ENCODE measurements at regions not wholly inside any gene's neighbourhood (a gene's known extent, or its start where the extent isn't known, plus 50 kb on each side); places are given as distances from the start of the nearest gene placed in this dataset.

DNA sequence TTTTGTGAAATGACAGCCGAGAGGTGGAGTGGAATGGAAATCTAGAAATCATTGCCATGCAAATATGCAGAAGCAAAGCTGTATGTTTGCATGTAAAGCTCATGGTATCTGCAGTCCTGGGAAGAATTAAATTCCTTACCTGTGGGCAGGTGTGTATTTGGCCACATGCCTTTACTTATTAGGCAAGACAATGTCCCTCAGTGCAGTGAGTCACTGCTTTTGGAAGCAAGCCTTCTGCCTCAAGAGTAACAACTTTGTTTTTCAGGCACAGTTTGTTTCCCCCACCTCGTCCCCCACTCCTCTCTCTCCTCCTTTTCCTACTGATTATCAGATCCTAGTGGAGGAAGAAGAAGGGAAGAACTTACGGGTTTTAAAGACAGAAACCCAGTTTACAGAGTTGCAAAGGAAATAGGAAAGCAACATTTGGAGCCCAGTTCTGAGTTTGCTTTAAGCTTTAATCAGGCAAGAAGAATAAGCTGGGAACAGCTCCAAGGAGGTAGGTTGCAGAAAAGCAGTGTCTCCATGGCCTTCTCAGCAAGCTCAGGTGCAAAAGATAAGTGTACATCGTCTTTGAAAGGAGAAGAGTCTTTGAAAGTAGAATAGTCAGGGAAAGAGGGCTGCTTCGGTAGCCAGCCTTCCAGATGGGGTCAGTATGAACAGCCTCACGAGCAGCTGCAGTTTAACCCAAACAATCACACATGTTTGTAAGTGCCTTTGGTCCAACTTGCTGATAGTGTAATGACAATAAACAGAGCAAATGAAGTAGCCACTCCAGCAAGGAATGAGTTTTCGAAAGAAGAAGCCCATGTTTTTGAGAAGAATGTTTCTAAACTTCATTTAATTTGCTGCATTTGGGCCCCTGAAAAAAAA, 190.1 kb downstream of the KLF5 start (continued):
- TF ChIP-seq, protein P1, sequence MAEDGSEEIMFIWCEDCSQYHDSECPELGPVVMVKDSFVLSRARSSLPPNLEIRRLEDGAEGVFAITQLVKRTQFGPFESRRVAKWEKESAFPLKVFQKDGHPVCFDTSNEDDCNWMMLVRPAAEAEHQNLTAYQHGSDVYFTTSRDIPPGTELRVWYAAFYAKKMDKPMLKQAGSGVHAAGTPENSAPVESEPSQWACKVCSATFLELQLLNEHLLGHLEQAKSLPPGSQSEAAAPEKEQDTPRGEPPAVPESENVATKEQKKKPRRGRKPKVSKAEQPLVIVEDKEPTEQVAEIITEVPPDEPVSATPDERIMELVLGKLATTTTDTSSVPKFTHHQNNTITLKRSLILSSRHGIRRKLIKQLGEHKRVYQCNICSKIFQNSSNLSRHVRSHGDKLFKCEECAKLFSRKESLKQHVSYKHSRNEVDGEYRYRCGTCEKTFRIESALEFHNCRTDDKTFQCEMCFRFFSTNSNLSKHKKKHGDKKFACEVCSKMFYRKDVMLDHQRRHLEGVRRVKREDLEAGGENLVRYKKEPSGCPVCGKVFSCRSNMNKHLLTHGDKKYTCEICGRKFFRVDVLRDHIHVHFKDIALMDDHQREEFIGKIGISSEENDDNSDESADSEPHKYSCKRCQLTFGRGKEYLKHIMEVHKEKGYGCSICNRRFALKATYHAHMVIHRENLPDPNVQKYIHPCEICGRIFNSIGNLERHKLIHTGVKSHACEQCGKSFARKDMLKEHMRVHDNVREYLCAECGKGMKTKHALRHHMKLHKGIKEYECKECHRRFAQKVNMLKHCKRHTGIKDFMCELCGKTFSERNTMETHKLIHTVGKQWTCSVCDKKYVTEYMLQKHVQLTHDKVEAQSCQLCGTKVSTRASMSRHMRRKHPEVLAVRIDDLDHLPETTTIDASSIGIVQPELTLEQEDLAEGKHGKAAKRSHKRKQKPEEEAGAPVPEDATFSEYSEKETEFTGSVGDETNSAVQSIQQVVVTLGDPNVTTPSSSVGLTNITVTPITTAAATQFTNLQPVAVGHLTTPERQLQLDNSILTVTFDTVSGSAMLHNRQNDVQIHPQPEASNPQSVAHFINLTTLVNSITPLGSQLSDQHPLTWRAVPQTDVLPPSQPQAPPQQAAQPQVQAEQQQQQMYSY (CRISPR knock-in tag; IDR thresholded peaks at IDR 0.05) = no peak
- TF ChIP-seq, protein P2, sequence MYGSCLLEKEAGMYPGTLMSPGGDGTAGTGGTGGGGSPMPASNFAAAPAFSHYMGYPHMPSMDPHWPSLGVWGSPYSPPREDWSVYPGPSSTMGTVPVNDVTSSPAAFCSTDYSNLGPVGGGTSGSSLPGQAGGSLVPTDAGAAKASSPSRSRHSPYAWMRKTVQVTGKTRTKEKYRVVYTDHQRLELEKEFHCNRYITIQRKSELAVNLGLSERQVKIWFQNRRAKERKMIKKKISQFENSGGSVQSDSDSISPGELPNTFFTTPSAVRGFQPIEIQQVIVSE (CRISPR knock-in tag; IDR thresholded peaks at IDR 0.05; ENCODE audit: borderline replicate concordance) = no peak
- TF ChIP-seq, protein P3, sequence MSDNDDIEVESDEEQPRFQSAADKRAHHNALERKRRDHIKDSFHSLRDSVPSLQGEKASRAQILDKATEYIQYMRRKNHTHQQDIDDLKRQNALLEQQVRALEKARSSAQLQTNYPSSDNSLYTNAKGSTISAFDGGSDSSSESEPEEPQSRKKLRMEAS (CRISPR knock-in tag; IDR thresholded peaks at IDR 0.05) = no peak
- TF ChIP-seq, protein P4, sequence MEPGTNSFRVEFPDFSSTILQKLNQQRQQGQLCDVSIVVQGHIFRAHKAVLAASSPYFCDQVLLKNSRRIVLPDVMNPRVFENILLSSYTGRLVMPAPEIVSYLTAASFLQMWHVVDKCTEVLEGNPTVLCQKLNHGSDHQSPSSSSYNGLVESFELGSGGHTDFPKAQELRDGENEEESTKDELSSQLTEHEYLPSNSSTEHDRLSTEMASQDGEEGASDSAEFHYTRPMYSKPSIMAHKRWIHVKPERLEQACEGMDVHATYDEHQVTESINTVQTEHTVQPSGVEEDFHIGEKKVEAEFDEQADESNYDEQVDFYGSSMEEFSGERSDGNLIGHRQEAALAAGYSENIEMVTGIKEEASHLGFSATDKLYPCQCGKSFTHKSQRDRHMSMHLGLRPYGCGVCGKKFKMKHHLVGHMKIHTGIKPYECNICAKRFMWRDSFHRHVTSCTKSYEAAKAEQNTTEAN (CRISPR knock-in tag; IDR thresholded peaks at IDR 0.05) = no peak
- no peak for TF ChIP-seq FOXP1 (CRISPR knock-in tag; IDR thresholded peaks at IDR 0.05; ENCODE audit: borderline replicate concordance)
- no peak for TF ChIP-seq NFATC4 (CRISPR knock-in tag; IDR thresholded peaks at IDR 0.05)
- TF ChIP-seq ZNF416 (CRISPR knock-in tag; IDR thresholded peaks at IDR 0.05) = no peak
- TF ChIP-seq GTF2I (CRISPR knock-in tag; conservative IDR thresholded peaks at IDR 0.05) = no peak
- TF ChIP-seq ZNF396 (CRISPR knock-in tag; IDR thresholded peaks at IDR 0.05; ENCODE audit: borderline replicate concordance) = no peak

DNA sequence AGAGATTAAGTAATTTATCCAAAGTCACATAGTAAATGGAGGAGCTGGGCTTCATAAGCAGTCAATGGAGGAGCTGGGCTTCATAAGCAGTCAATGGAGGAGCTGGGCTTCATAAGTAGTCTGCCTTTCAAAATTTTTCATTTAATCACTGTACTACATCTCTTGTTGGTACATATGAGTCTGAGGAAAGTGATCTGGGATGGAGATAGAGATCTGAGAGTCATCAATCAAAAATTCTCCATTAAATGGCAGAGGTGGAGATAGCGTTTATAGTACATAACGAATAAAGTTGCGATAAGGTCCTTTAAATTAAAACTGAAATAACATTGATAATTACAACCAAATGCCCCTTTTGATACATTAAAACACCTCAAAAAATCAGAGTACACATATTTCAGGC, 189.3 kb downstream of the KLF5 start:
- Mint-ChIP-seq H3K4me3 (no peak overlapping the region), H3K27ac (no peak overlapping the region), H3K36me3 (no peaks in the 10 kb centered on the region), H3K4me1 (peaks cover 16% of the 10 kb centered on the region), H3K27me3 (ENCODE audit: low read depth) (no peaks in the 10 kb centered on the region), H3K9me3 (peaks cover 4% of the 10 kb centered on the region)
- DNase-seq (ENCODE audit: low spot score) = no peak
- POLR2A ChIA-PET = no interaction called here
- CTCF ChIA-PET = no interaction called here
- no peak for ATAC-seq
- TF ChIP-seq SOX15 (CRISPR knock-in tag; IDR thresholded peaks at IDR 0.05) (no peak), OVOL2 (CRISPR knock-in tag; IDR thresholded peaks at IDR 0.05; ENCODE audit: borderline replicate concordance) (no peak), NFATC4 (CRISPR knock-in tag; IDR thresholded peaks at IDR 0.05) (no peak), GABPB1 (CRISPR knock-in tag; IDR thresholded peaks at IDR 0.05) (no peak), ZNF138 (CRISPR knock-in tag; conservative IDR thresholded peaks at IDR 0.05) (no peak), FOXK1 (CRISPR knock-in tag; IDR thresholded peaks at IDR 0.05) (no peak), NFE2L1 (CRISPR knock-in tag; IDR thresholded peaks at IDR 0.05) (no peak), ESRRA (CRISPR knock-in tag; IDR thresholded peaks at IDR 0.05; ENCODE audit: borderline replicate concordance) (no peak)
- TF ChIP-seq, protein P5, sequence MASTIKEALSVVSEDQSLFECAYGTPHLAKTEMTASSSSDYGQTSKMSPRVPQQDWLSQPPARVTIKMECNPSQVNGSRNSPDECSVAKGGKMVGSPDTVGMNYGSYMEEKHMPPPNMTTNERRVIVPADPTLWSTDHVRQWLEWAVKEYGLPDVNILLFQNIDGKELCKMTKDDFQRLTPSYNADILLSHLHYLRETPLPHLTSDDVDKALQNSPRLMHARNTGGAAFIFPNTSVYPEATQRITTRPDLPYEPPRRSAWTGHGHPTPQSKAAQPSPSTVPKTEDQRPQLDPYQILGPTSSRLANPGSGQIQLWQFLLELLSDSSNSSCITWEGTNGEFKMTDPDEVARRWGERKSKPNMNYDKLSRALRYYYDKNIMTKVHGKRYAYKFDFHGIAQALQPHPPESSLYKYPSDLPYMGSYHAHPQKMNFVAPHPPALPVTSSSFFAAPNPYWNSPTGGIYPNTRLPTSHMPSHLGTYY (CRISPR knock-in tag; IDR thresholded peaks at IDR 0.05) = no peak
- TF ChIP-seq, protein P6, sequence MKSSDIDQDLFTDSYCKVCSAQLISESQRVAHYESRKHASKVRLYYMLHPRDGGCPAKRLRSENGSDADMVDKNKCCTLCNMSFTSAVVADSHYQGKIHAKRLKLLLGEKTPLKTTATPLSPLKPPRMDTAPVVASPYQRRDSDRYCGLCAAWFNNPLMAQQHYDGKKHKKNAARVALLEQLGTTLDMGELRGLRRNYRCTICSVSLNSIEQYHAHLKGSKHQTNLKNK (CRISPR knock-in tag; IDR thresholded peaks at IDR 0.05) = no peak
- TF ChIP-seq, protein P7, sequence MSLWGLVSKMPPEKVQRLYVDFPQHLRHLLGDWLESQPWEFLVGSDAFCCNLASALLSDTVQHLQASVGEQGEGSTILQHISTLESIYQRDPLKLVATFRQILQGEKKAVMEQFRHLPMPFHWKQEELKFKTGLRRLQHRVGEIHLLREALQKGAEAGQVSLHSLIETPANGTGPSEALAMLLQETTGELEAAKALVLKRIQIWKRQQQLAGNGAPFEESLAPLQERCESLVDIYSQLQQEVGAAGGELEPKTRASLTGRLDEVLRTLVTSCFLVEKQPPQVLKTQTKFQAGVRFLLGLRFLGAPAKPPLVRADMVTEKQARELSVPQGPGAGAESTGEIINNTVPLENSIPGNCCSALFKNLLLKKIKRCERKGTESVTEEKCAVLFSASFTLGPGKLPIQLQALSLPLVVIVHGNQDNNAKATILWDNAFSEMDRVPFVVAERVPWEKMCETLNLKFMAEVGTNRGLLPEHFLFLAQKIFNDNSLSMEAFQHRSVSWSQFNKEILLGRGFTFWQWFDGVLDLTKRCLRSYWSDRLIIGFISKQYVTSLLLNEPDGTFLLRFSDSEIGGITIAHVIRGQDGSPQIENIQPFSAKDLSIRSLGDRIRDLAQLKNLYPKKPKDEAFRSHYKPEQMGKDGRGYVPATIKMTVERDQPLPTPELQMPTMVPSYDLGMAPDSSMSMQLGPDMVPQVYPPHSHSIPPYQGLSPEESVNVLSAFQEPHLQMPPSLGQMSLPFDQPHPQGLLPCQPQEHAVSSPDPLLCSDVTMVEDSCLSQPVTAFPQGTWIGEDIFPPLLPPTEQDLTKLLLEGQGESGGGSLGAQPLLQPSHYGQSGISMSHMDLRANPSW (CRISPR knock-in tag; conservative IDR thresholded peaks at IDR 0.05; ENCODE audit: low read depth) = no peak
- TF ChIP-seq, protein P1 (CRISPR knock-in tag; IDR thresholded peaks at IDR 0.05) = no peak

All from WTC11 (cell line).